Ascending aorta (tissue), 2 donors: ENCODE measurements at regions not wholly inside any gene's neighbourhood (a gene's known extent, or its start where the extent isn't known, plus 50 kb on each side); places are given as distances from the start of the nearest gene placed in this dataset.

Source experiments
- DNase-seq, 2 donors: peaks; one replicate each; pipeline ENCODE4 v3.0.0-alpha.2; 2019; ENCODE audit warnings: low spot score in 2 of 2
- H3K27ac ChIP-seq, 2 donors: fragments of 200-600 bp; sonication (generic); one replicate each; pipeline ENCODE4 v1.5.1; 2016 to 2017; ENCODE audit warnings: mild to moderate bottlenecking in 1 of 2
- H3K27me3 ChIP-seq: fragments of 200-600 bp; sonication (generic); one replicate; pipeline ENCODE4 v1.5.1; 2017
- H3K36me3 ChIP-seq, 2 donors: fragments of 200-600 bp; sonication (generic); one replicate each; pipeline ENCODE4 v1.5.1; 2016
- H3K4me1 ChIP-seq, 2 donors: fragments of 200-600 bp; sonication (generic); one replicate each; pipeline ENCODE4 v1.5.1; 2016 to 2017; ENCODE audit warnings: mild to moderate bottlenecking in 1 of 2
- H3K4me3 ChIP-seq, 2 donors: fragments of 200-600 bp; sonication (generic); one replicate each; pipeline ENCODE4 v1.5.1; 2016 to 2017; ENCODE audit warnings: mild to moderate bottlenecking in 1 of 2
- H3K9me3 ChIP-seq, 2 donors: fragments of 200-600 bp; sonication (generic); one replicate each; pipeline ENCODE4 v1.5.1; 2016
- intact Hi-C: fragments of 100-400 bp; cut with DNase I; formaldehyde crosslinking; loops from one replicate; pipeline ENCODE4 v1.15.1; 2023
- TF ChIP-seq, protein P1 (sequence below), 3 experiments: fragments of 200-600 bp in 2 of 3; fragments of 450-650 bp in 1 of 3; sonication (generic) in 2 of 3; IDR thresholded peaks; one replicate each; pipeline ENCODE4 v1.5.1; 2016 to 2019; ENCODE audit warnings: antibody characterized with exemption in 3 of 3, mild to moderate bottlenecking in 1 of 3, moderate library complexity in 1 of 3

DNA sequence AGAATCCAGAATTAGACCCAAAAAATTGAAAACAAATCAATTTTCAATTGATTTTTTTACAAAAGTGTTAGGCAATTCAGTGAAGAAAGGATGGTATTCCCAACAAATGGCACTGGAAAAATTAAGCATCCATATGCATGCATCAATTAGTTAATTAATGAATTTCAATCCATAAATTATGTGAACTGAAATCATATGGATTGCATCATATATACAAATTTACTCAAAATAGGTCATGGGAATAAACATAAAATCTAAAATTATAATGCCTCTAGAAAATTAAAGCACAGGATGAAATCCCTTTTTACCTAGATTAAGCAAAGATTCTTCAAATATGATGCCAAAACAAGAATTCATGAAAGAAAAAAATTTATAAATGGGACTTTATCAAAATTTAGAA is 213.9 kb upstream of the KLHL29 start:
- DNase-seq, result no peak
- H3K27me3 ChIP-seq, result no peaks in the 10 kb centered on the region
- H3K9me3 ChIP-seq, result peaks cover 0 to 5% of the 10 kb centered on the region in 2 donors
- no peak overlapping the region for H3K4me3 ChIP-seq
- no peak overlapping the region for H3K27ac ChIP-seq
- TF ChIP-seq, protein P1, sequence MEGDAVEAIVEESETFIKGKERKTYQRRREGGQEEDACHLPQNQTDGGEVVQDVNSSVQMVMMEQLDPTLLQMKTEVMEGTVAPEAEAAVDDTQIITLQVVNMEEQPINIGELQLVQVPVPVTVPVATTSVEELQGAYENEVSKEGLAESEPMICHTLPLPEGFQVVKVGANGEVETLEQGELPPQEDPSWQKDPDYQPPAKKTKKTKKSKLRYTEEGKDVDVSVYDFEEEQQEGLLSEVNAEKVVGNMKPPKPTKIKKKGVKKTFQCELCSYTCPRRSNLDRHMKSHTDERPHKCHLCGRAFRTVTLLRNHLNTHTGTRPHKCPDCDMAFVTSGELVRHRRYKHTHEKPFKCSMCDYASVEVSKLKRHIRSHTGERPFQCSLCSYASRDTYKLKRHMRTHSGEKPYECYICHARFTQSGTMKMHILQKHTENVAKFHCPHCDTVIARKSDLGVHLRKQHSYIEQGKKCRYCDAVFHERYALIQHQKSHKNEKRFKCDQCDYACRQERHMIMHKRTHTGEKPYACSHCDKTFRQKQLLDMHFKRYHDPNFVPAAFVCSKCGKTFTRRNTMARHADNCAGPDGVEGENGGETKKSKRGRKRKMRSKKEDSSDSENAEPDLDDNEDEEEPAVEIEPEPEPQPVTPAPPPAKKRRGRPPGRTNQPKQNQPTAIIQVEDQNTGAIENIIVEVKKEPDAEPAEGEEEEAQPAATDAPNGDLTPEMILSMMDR (IDR thresholded peaks at IDR 0.05), result no peak
- H3K4me1 ChIP-seq, result no peaks in the 10 kb centered on the region
- intact Hi-C loops, result no loop called here
- no peaks in the 10 kb centered on the region for H3K36me3 ChIP-seq

DNA sequence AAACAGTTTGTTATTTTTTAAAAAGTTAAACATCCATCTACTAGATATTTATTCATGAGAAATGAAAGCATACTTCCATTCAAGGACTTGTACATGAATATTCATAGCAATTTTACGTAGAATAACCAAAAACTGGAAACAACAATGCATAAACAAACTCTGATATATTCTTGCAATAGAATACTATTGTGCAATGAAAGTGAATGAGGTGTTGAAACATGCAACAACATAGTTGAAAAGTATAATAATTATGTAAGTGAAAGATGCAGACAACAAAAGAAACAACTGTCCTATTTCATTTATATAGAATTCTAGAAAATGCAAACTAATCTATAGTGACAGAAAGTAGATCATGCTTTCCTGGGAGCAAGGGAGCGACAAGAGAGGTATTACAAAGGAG is 206.6 kb upstream of the KLHL29 start:
- Histone ChIP-seq H3K9me3 (peaks cover 0 to 11% of the 10 kb centered on the region in 2 donors), H3K27me3 (no peaks in the 10 kb centered on the region), H3K27ac (no peak overlapping the region), H3K36me3 (no peaks in the 10 kb centered on the region), H3K4me3 (no peak overlapping the region), H3K4me1 (no peaks in the 10 kb centered on the region)
- intact Hi-C loops, result no loop called here
- no peak for DNase-seq
- TF ChIP-seq, protein P1 (IDR thresholded peaks at IDR 0.05), result no peak

DNA sequence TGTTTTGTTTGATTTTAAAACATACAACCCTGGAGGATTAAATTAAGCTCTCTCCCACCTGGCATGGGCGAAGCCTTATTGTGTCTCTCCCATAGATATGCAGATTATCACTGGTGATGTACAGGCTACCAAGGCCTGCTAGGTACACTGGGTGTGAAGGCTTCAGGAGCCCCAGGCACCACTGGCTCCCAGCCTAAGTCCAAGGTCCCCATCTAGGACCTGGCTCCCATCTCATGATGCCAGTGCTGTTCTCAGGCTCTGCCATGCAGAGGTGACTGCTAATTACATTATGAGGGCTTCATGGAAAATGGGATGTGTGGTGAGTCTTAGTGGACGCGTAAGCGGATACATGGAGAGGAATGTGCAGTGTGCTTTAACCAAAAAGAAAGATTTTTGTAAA is 201.2 kb upstream of the KLHL29 start:
- TF ChIP-seq, protein P1 (IDR thresholded peaks at IDR 0.05), result no peak
- peaks cover 0 to 11% of the 10 kb centered on the region in 2 donors for H3K9me3 ChIP-seq
- no peak overlapping the region for H3K27ac ChIP-seq
- H3K4me1 ChIP-seq, result no peaks in the 10 kb centered on the region
- DNase-seq, result no peak
- no peaks in the 10 kb centered on the region for H3K36me3 ChIP-seq
- no peaks in the 10 kb centered on the region for H3K27me3 ChIP-seq
- no peak overlapping the region for H3K4me3 ChIP-seq
- intact Hi-C loops, result no loop called here

DNA sequence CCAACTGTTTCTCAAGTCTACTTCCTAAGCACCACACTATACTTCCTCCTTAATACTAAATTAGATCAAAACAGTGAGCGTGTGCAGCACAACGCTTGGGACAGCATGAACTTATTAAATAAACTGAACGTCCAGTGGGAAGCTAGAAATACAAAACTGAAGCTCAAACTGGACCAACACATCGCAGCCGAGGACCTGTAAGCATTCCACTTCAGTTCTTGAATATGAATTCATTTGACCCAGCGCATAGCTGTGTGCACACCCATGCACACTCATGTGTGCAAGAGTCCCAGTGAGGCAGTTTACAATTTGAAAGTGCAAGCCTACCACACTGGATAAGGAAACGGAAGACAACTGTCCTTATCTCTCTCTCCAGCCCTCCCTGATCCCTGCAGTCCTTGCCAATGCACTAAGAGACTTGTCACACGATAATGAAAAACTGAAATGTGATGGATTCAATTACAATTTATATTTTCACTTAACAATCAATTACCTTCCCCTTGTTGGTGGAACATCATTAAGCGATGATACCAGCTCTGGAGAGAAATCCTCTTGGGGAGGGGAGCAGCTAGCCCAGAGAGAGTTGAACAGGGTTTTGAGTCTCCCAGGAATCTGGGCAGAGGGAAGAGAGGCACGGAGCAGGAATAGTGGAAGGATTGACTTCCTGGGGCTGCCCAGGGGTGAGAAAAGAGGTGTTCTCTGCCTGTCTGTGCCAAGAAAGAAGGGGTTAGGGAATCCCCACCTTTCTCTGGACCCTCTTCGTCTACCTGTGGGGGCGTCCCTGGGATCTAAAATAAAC is 186.5 kb upstream of the KLHL29 start:
- Histone ChIP-seq H3K36me3 (no peaks in the 10 kb centered on the region), H3K4me1 (no peaks in the 10 kb centered on the region), H3K9me3 (no peaks in the 10 kb centered on the region), H3K4me3 (no peak overlapping the region), H3K27ac (no peak overlapping the region), H3K27me3 (no peaks in the 10 kb centered on the region)
- TF ChIP-seq, protein P1 (IDR thresholded peaks at IDR 0.05), result no peak
- intact Hi-C loops, result no loop called here
- DNase-seq, result no peak

DNA sequence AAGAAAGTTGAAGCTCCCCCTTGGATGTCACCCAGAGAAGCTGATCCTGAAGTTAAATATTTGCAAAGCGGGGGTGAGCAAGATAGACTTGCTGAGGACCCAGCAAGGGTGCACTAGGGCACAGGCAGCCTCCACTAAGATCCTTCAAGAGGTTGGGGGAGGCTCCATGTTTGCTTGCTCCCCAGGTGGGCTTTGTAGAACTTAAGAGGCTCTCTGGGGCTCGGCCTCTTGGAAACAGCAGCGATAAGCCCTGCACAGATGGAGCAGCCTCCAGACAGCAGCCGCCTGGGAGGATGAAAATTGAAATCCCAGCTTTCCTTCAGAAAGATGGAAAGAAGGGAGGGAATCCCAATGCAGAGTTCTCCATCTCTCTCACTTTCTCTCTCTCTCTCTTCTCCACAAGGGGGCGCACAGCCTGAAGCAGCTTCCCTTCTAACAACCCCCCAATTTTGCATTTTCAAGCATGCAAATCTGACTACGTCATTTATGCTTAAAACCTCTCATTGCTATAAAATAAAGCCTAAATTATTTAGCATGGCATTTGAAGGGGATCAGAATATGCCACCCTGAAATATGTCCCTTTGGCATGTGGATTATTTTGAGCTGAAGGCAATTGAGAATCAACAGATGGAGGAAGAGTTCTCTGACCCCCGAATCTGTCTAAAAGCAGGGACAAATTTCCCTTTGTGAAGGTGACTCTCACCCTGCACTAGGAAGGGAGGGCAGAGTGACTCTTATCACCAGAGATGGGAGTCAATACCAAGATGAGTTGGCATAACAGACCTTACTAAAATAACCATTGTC is 185.7 kb upstream of the KLHL29 start:
- DNase-seq, result no peak
- no peaks in the 10 kb centered on the region for H3K27me3 ChIP-seq
- no peaks in the 10 kb centered on the region for H3K9me3 ChIP-seq
- no peak overlapping the region for H3K4me3 ChIP-seq
- TF ChIP-seq, protein P1 (IDR thresholded peaks at IDR 0.05), result no peak
- no peaks in the 10 kb centered on the region for H3K4me1 ChIP-seq
- H3K36me3 ChIP-seq, result no peaks in the 10 kb centered on the region
- H3K27ac ChIP-seq, result no peak overlapping the region
- intact Hi-C loops, result no loop called here
